Activated naive CD4-positive, alpha-beta T cell treated with anti-CD3 and anti-CD28 coated beads, Interleukin-2, amount 10 ng/mL, durations not matched to agents 7 days and 5 days (primary cell): ENCODE measurements at regions not wholly inside any gene's neighbourhood (a gene's known extent, or its start where the extent isn't known, plus 50 kb on each side); places are given as distances from the start of the nearest gene placed in this dataset.
"Not testable (repeated sequence)": the region's sequence is repeated elsewhere in the genome, so short reads cannot be mapped to it uniquely, and the experiment has no call there.

Experiments used
- CTCF ChIA-PET: fragments of 350-600 bp; sonication (Branson Sonifier 250); formaldehyde crosslinking; loops from one replicate; lab custom pipeline; 2021; ENCODE audit warnings: antibody characterized with exemption; lab: Charles Lee
- DNase-seq: peaks from one replicate; pipeline ENCODE4 v3.0.0-alpha.2; 2020
- H3K27ac Mint-ChIP-seq: one replicate; pipeline ENCODE4 v1.8.0; 2021; ENCODE audit warnings: mild to moderate bottlenecking, moderate library complexity, mixed read lengths
- H3K27me3 Mint-ChIP-seq: one replicate; pipeline ENCODE4 v1.8.0; 2021; ENCODE audit warnings: mild to moderate bottlenecking, mixed read lengths
- H3K36me3 Mint-ChIP-seq: one replicate; pipeline ENCODE4 v1.8.0; 2021; ENCODE audit warnings: mixed read lengths
- H3K4me1 Mint-ChIP-seq: one replicate; pipeline ENCODE4 v1.8.0; 2021; ENCODE audit warnings: mixed read lengths
- H3K4me3 Mint-ChIP-seq: one replicate; pipeline ENCODE4 v1.8.0; 2021; ENCODE audit warnings: mild to moderate bottlenecking, moderate library complexity, mixed read lengths
- H3K9me3 Mint-ChIP-seq: one replicate; pipeline ENCODE4 v1.8.0; 2021; ENCODE audit warnings: mixed read lengths

DNA sequence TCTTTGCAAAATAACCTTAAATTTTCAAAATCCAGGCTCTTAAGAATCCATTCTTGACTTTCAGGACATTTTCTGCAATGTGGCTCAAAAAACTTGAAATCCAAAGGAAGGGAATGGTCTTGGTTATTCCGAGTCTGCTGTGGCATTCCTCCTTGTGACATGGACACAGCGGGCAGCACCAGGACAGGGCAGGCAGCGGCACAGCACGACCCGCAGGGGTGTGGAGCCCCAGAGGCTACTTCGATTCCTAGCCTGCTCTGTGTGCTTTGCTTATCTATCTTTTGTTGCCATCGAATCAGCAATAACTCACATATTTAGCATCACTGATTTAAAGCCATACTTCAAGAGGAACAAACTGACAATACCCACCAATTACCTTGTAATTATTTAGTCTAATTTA is 420.2 kb upstream of the IRX1 start:
- Mint-ChIP-seq H3K9me3 (peaks cover under 1% of the 10 kb centered on the region), H3K4me3 (no peak overlapping the region), H3K36me3 (no peaks in the 10 kb centered on the region), H3K4me1 (no peaks in the 10 kb centered on the region), H3K27me3 (no peaks in the 10 kb centered on the region), H3K27ac (no peak overlapping the region)
- CTCF ChIA-PET = no interaction called here
- no peak for DNase-seq

- no peaks in the 10 kb centered on the region for H3K36me3 Mint-ChIP-seq
- no peak for DNase-seq
Measured at GRCh38 chr5:3167473-3167872, 416.0 kb upstream of the IRX2 start.

DNA sequence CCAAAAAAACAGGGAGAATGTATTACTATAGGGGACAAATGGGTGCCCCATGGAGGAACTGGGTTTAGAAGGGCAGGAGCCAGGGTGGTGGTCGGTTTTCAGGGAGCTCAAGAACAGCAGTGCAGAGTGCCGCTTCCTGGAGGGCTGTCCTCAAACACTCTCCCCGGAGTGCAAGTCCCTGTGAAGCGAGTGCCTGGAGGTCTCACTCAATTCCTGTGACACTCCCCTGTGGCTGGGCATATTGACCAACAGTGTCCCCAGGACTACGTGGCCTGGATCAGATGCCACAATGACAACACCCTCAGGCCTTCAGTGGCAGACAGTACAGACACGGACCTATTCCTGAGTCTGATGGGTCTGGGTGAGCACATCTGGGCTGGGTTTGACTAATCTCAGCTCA is 412.1 kb upstream of the IRX2 start:
- CTCF ChIA-PET = no interaction called here
- Mint-ChIP-seq H3K9me3 (peaks cover 40% of the 10 kb centered on the region), H3K4me3 (no peak overlapping the region), H3K4me1 (no peaks in the 10 kb centered on the region), H3K27ac (no peak overlapping the region), H3K27me3 (no peaks in the 10 kb centered on the region), H3K36me3 (no peaks in the 10 kb centered on the region)
- DNase-seq = no peak

More at GRCh38 chr5:3167473-3167872, 416.0 kb upstream of the IRX2 start:
- CTCF ChIA-PET = no interaction called here
- H3K4me3 Mint-ChIP-seq = no peak overlapping the region
- no peaks in the 10 kb centered on the region for H3K27me3 Mint-ChIP-seq
- H3K27ac Mint-ChIP-seq = no peak overlapping the region
- H3K4me1 Mint-ChIP-seq = no peaks in the 10 kb centered on the region
- H3K9me3 Mint-ChIP-seq = peaks cover 25% of the 10 kb centered on the region

DNA sequence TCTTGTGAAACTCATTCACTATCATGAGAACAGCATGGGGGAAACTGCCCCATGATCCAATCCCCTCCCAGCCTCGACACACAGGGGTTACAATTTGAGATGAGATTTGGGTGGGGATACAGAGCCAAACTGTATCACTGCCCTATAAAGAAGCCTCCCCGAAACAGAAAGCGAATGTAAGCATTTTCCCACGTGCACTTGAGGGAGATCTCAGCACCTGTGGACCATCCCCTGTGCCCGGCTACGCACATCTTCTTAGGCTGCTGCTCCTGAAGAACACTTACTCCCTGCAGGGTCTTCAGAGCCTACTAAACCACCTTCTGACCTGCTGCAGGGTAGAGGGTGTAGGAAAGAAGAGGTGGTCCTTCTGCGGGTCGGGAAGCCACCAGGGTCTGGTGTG is 410.2 kb upstream of the IRX2 start:
- Mint-ChIP-seq H3K9me3 (peaks cover 35% of the 10 kb centered on the region), H3K27ac (no peak overlapping the region), H3K4me3 (no peak overlapping the region), H3K36me3 (no peaks in the 10 kb centered on the region), H3K4me1 (no peaks in the 10 kb centered on the region), H3K27me3 (no peaks in the 10 kb centered on the region)
- no peak for DNase-seq
- CTCF ChIA-PET = no interaction called here

DNA sequence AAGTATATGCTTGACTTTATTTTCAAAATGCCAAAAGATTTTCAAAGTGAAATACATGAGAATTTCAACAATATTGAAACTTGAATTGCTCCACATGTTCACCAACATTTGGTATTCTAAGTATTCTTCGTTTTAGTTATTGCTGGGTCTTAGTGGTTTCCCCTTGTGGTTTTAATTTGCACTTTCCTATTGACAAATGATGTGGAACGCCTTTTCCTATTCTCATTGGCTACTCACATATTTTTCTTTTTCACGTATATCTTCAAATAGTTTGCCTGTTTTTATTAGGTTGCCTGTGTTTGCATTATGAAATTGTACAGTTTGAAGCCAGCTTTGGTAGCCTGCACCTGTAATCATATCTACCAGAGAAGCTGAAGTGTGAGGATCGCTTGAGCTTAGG is 405.7 kb upstream of the IRX2 start:
- no peaks in the 10 kb centered on the region for H3K27me3 Mint-ChIP-seq
- H3K36me3 Mint-ChIP-seq = no peaks in the 10 kb centered on the region
- CTCF ChIA-PET = no interaction called here
- no peaks in the 10 kb centered on the region for H3K4me1 Mint-ChIP-seq
- no peak overlapping the region for H3K27ac Mint-ChIP-seq
- H3K4me3 Mint-ChIP-seq = no peak overlapping the region
- no peak for DNase-seq
- peaks cover 23% of the 10 kb centered on the region for H3K9me3 Mint-ChIP-seq

GRCh38 chr5:3155717-3156116 is 404.2 kb upstream of the IRX2 start:
- no peaks in the 10 kb centered on the region for H3K4me1 Mint-ChIP-seq
- no peak for DNase-seq
- CTCF ChIA-PET = no interaction called here
- H3K4me3 Mint-ChIP-seq = no peak overlapping the region
- peaks cover 22% of the 10 kb centered on the region for H3K9me3 Mint-ChIP-seq
- H3K27ac Mint-ChIP-seq = no peak overlapping the region
- H3K36me3 Mint-ChIP-seq = no peaks in the 10 kb centered on the region
- no peaks in the 10 kb centered on the region for H3K27me3 Mint-ChIP-seq

- H3K4me1 Mint-ChIP-seq = no peaks in the 10 kb centered on the region
- no peaks in the 10 kb centered on the region for H3K27me3 Mint-ChIP-seq
- H3K9me3 Mint-ChIP-seq = peaks cover 18% of the 10 kb centered on the region
- no peak overlapping the region for H3K4me3 Mint-ChIP-seq
- no peak for DNase-seq
- no peak overlapping the region for H3K27ac Mint-ChIP-seq
- H3K36me3 Mint-ChIP-seq = no peaks in the 10 kb centered on the region
- CTCF ChIA-PET = no interaction called here
Measured at GRCh38 chr5:3155046-3155445, 403.6 kb upstream of the IRX2 start.

- H3K4me3 Mint-ChIP-seq = no peak overlapping the region
- no peak for DNase-seq
- H3K27ac Mint-ChIP-seq = no peak overlapping the region
- CTCF ChIA-PET = no interaction called here
- no peaks in the 10 kb centered on the region for H3K27me3 Mint-ChIP-seq
- no peaks in the 10 kb centered on the region for H3K4me1 Mint-ChIP-seq
- no peaks in the 10 kb centered on the region for H3K36me3 Mint-ChIP-seq
- H3K9me3 Mint-ChIP-seq = peaks cover 13% of the 10 kb centered on the region
Measured at GRCh38 chr5:3153906-3154305, 402.4 kb upstream of the IRX2 start.

DNA sequence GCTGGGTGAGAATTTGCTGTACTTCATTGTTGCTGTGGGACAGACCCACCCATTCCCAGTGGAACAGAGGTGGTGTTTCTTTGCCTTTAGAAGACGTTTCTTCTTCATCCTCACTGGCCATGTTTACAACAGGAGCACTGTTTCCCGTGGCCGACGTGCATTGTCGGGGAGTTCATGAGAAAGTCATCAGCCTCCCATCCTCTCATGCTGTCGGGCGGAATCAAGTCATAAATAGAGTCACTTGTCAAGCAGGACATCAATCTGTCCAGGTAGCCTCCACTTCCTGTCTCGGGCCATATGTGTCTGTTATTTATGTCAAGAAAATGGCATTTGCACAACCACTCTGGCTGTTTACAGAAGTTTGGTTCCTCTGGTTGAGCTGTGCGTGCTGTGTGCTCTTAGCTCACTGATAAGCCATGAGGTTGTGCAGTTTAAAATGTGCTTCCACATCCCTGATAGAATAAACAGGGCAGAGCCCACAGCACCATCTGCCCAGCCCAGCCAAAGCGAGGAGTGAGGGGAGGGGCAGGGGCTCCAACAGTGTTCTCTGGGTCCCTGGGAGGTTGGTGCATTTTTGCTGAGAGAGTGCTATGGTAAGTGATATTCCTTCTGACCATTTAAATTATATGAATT is 401.9 kb upstream of the IRX2 start:
- H3K4me3 Mint-ChIP-seq = no peak overlapping the region

DNA sequence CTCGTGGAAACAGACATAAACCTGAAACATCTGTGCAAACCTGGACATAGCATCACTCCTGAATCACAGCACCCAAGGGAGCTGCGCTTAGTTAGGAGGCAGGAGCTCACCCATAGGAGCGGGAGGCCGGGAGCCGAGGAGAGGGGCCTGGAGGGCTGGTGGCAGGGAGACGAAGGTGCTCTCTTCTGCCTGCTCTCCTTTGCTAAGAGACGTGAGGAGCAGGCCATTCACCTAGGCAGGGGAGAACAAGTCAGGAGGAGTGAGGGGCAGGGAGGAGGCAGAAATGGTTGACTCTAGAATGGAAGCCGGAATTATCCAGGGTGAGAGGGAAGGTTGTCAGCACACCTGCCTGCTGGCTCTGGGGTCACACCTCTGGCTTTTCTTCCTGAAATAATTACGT is 398.4 kb upstream of the IRX2 start:
- Mint-ChIP-seq H3K27me3 (no peaks in the 10 kb centered on the region), H3K4me3 (no peak overlapping the region), H3K36me3 (no peaks in the 10 kb centered on the region), H3K9me3 (peaks cover 9% of the 10 kb centered on the region), H3K27ac (no peak overlapping the region), H3K4me1 (no peaks in the 10 kb centered on the region)
- CTCF ChIA-PET = no interaction called here
- no peak for DNase-seq

More for the DNA sequence above, 401.9 kb upstream of the IRX2 start:
- no peak for DNase-seq
- H3K9me3 Mint-ChIP-seq = peaks cover 13% of the 10 kb centered on the region
- CTCF ChIA-PET = no interaction called here
- H3K36me3 Mint-ChIP-seq = no peaks in the 10 kb centered on the region
- H3K27ac Mint-ChIP-seq = no peak overlapping the region
- H3K4me1 Mint-ChIP-seq = no peaks in the 10 kb centered on the region
- no peaks in the 10 kb centered on the region for H3K27me3 Mint-ChIP-seq

DNA sequence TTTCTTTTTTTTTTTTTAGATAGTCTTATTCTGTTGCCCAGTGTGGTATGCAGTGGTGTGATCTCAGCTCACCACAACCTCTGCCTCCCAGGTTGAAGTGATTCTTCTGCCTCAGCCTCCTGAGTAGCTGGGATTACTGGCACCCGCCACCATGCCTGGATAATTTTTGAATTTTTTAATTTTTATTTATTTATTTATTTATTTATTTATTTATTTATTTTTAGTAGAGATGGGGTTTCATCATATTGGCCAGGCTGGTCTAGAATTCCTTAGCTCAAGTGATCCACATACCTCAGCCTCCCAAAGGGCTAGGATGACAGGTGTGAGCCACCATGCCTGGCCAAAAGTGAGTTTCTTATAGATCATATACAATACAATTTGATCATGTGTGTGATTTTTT is 395.9 kb upstream of the IRX2 start:
- H3K4me3 Mint-ChIP-seq, CTCF ChIA-PET, H3K9me3 Mint-ChIP-seq, H3K4me1 Mint-ChIP-seq, DNase-seq, H3K27me3 Mint-ChIP-seq, H3K27ac Mint-ChIP-seq, H3K36me3 Mint-ChIP-seq: not testable (repeated sequence)

GRCh38 chr5:3145641-3146040 is 394.2 kb upstream of the IRX2 start:
- H3K4me1 Mint-ChIP-seq = no peaks in the 10 kb centered on the region
- no peak overlapping the region for H3K27ac Mint-ChIP-seq

GRCh38 chr5:3143382-3143781 is 391.9 kb upstream of the IRX2 start:
- CTCF ChIA-PET = no interaction called here
- Mint-ChIP-seq H3K36me3 (no peaks in the 10 kb centered on the region), H3K27me3 (no peaks in the 10 kb centered on the region), H3K4me1 (no peaks in the 10 kb centered on the region), H3K9me3 (peaks cover 26% of the 10 kb centered on the region), H3K27ac (no peak overlapping the region), H3K4me3 (no peak overlapping the region)
- no peak for DNase-seq

More at GRCh38 chr5:3145641-3146040, 394.2 kb upstream of the IRX2 start:
- Mint-ChIP-seq H3K4me3 (no peak overlapping the region), H3K9me3 (peaks cover 15% of the 10 kb centered on the region), H3K27me3 (no peaks in the 10 kb centered on the region), H3K36me3 (no peaks in the 10 kb centered on the region)
- CTCF ChIA-PET = no interaction called here
- DNase-seq = no peak

- H3K36me3 Mint-ChIP-seq = no peaks in the 10 kb centered on the region
- no peaks in the 10 kb centered on the region for H3K27me3 Mint-ChIP-seq
- CTCF ChIA-PET = no interaction called here
- H3K27ac Mint-ChIP-seq = no peak overlapping the region
- no peaks in the 10 kb centered on the region for H3K4me1 Mint-ChIP-seq
- H3K9me3 Mint-ChIP-seq = peaks cover 26% of the 10 kb centered on the region
- no peak overlapping the region for H3K4me3 Mint-ChIP-seq
- no peak for DNase-seq
Measured at GRCh38 chr5:3142261-3143027, 391.0 kb upstream of the IRX2 start.

DNA sequence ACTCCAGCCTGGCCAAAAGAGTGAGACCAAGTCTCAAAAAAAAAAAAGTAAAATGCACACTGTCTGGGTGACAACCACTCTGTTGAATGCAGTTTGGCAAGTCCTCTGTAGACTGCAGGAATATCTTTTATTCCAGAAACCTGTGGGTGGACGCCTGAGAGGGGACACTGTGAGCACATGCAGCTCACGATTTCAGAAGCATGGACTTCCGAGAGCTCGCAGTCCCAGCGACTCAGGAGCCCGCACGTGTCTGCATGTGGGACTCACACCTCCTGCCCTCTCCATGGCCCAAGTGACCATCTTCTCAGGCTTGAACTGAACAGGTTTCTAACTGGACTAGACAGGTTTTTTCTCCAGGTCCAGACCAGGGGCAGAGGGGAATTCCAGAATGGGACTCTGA is 388.6 kb upstream of the IRX2 start:
- H3K9me3 Mint-ChIP-seq = peaks cover 28% of the 10 kb centered on the region
- DNase-seq = no peak
- no peak overlapping the region for H3K4me3 Mint-ChIP-seq
- no peak overlapping the region for H3K27ac Mint-ChIP-seq
- no peaks in the 10 kb centered on the region for H3K27me3 Mint-ChIP-seq
- H3K36me3 Mint-ChIP-seq = no peaks in the 10 kb centered on the region
- H3K4me1 Mint-ChIP-seq = no peaks in the 10 kb centered on the region
- CTCF ChIA-PET = interaction anchor here (0.6 kb wide), 1 partner anchor 247 kb away, joined by 3 read pairs; no protein-coding TSS in a partner anchor
